ENCODE measurements at regions not wholly inside any gene's neighbourhood (a gene's known extent, or its start where the extent isn't known, plus 50 kb on each side); places are given as distances from the start of the nearest gene placed in this dataset.

GRCh38 chr15:96889734-96890480 is 559.4 kb downstream of the NR2F2 start:
- intact Hi-C loops (cut with DNase I) = loop anchor here in 7 of 10 donors (5.0 to 10.0 kb wide), 2 partner anchors 533 to 535 kb away; no protein-coding TSS in a partner anchor
- DNase-seq (no peak), ATAC-seq (no peak)
- Histone ChIP-seq H3K36me3 (no peaks in the 10 kb centered on the region), H3K4me1 (peaks cover 0 to 4% (median 0%) of the 10 kb centered on the region in 12 donors), H3K4me3 (peak overlapping the region in 11 of 12 donors; percentile 5 to 54 (median 39)), H3K27ac (peak overlapping the region in 1 of 12 donors; percentile 30), H3K9me3 (no peaks in the 10 kb centered on the region), H3K27me3 (peaks cover 0 to 3% (median 0%) of the 10 kb centered on the region in 9 donors)
- TF ChIP-seq POLR2A (IDR thresholded peaks at IDR 0.05) (no peak), CTCF (IDR thresholded peaks at IDR 0.05) (no peak)
- 36 to 49% (median 40%) methylated on average over 6 of the region's 6 CpGs for WGBS, 4 donors

DNA sequence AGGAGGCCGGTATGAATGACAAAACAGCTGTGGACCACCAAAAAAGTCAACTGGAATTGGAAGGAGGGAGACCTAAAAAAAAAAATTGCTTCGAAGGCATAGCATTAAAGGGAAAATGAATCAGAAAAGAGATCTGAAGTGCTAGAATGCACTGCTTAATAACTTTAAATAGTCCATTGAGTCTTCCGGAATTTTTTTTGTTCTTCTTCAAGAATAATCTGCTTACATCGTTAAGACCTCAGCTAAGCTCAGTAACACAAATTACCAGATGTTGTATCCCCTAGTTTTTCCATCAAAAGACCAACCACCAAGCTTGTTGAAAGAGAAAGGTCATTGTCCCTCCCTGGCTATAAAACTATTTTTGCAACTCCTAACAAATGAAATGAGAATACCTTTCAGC is 560.5 kb downstream of the NR2F2 start:
- Histone ChIP-seq H3K4me1 (peaks cover 0 to 4% (median 0%) of the 10 kb centered on the region in 12 donors), H3K27ac (peak overlapping the region in 2 of 12 donors; percentile 3 to 14), H3K4me3 (peak overlapping the region in 9 of 12 donors; percentile 21 to 54 (median 39)), H3K27me3 (peaks cover 0 to 3% (median 0%) of the 10 kb centered on the region in 9 donors), H3K36me3 (no peaks in the 10 kb centered on the region), H3K9me3 (no peaks in the 10 kb centered on the region)
- WGBS, 4 donors = 26 to 39% (median 28%) methylated on average over 4 of the region's 4 CpGs
- intact Hi-C loops (cut with DNase I) = loop anchor here in 6 of 10 donors (5.0 to 10.0 kb wide), 2 partner anchors 534 to 536 kb away; no protein-coding TSS in a partner anchor
- no peak for ATAC-seq
- no peak for DNase-seq
- TF ChIP-seq POLR2A (IDR thresholded peaks at IDR 0.05) (no peak), CTCF (IDR thresholded peaks at IDR 0.05) (no peak)

DNA sequence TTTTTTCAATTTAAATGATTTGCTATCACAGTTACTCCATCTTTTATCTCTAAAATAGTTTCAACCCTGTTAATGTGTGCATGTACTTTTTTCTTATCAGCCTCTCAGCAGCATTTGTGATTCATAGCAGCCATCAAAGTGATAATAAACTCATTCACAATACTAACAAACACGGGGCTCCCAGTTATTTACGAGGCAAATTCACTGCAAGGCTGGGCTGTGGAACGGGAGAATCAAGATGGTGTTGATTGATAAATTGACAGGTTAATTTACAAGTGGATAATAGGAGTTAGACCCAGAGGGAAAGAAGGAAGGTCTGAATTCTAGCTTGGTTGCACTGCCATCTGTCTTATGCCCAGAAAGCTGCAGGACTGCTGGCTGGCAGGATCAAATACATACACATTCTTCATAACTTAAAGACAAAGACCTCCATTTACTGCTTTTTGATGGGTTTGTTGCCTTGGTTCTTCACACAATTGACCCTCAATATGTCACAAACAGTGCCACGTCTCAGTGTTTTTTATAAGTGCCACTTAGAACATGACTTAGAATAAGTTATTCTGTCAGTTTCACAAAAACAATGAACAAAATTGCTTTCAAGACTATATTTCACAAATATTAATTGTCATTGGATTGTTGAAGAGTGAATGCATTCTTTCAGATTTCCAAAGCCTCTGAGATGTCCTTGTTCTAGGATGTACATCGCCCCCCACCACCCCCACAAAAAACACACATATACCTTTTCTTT is 562.8 kb downstream of the NR2F2 start:
- no peak for ATAC-seq
- H3K27me3 ChIP-seq = peaks cover 0 to 3% (median 0%) of the 10 kb centered on the region in 9 donors
- 40 to 58% (median 50%) methylated on average over 5 of the region's 5 CpGs for WGBS, 4 donors
- peaks cover 0 to 4% (median 0%) of the 10 kb centered on the region in 12 donors for H3K4me1 ChIP-seq
- no peak for TF ChIP-seq POLR2A (IDR thresholded peaks at IDR 0.05)
- TF ChIP-seq CTCF (IDR thresholded peaks at IDR 0.05) = peak in 11 of 12 donors; percentile 11 to 59 (median 44)
- H3K4me3 ChIP-seq = no peak overlapping the region
- H3K9me3 ChIP-seq = no peaks in the 10 kb centered on the region
- intact Hi-C loops (cut with DNase I) = loop anchor here in 6 of 10 donors (5.0 to 10.0 kb wide), 2 partner anchors 536 to 539 kb away; no protein-coding TSS in a partner anchor
- H3K36me3 ChIP-seq = no peaks in the 10 kb centered on the region
- no peak overlapping the region for H3K27ac ChIP-seq
- no peak for DNase-seq

DNA sequence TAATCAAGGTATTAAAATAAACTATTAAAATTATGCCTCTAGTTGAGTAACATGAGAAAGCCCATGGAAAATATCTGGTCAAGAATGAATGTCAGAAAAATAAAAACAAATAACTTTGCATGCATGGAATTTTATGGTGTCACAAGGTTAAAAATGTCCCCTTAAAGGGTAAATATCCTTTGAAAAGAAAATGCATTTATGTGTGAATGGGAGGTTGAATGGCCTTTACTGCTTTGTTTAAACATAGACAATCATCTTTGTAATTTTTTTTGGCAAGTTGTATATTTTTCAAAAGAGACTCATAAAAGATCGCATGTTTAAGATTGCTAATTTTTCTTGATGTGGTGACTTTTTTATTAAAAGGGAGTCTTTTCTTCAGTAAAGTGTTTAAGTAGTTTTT is 564.2 kb downstream of the NR2F2 start:
- intact Hi-C loops (cut with DNase I) = loop anchor here in 6 of 10 donors (5.0 to 10.0 kb wide), 2 partner anchors 537 to 540 kb away; no protein-coding TSS in a partner anchor
- TF ChIP-seq CTCF (IDR thresholded peaks at IDR 0.05) (no peak), POLR2A (IDR thresholded peaks at IDR 0.05) (no peak)
- Histone ChIP-seq H3K4me3 (no peak overlapping the region), H3K36me3 (no peaks in the 10 kb centered on the region), H3K4me1 (peaks cover 0 to 4% (median 0%) of the 10 kb centered on the region in 12 donors), H3K27me3 (peaks cover 0 to 3% (median 0%) of the 10 kb centered on the region in 9 donors), H3K9me3 (no peaks in the 10 kb centered on the region), H3K27ac (no peak overlapping the region)
- DNase-seq = no peak
- 83 to 92% (median 89%) methylated on average over 1 of the region's 1 CpG for WGBS, 4 donors
- no peak for ATAC-seq

Measured in heart left ventricle (tissue), 16 donors.